Prostate gland (tissue), 2 donors: ENCODE measurements at regions not wholly inside any gene's neighbourhood (a gene's known extent, or its start where the extent isn't known, plus 50 kb on each side); places are given as distances from the start of the nearest gene placed in this dataset.

ENCODE experiments used
- DNase-seq: peaks from one replicate; pipeline ENCODE4 v3.0.0-alpha.2; 2019; ENCODE audit warnings: low spot score
- H3K27ac ChIP-seq, 2 donors: fragments of 200-600 bp; sonication (generic); 2 replicates each; pipeline ENCODE4 v1.5.1; 2017 to 2019
- H3K27me3 ChIP-seq: fragments of 200-600 bp; sonication (generic); replicated peaks from 2 replicates; pipeline ENCODE4 v1.5.1; 2019; ENCODE audit not compliant: insufficient read depth
- H3K36me3 ChIP-seq, 2 donors: fragments of 200-600 bp; sonication (generic); 1 replicate in 1 of 2; 2 replicates in 1 of 2; pipeline versions ENCODE4 v1.5.1 to v1.8.1; 2017 to 2019
- H3K4me1 ChIP-seq: fragments of 200-600 bp; sonication (generic); replicated peaks from 2 replicates; pipeline ENCODE4 v1.5.1; 2019
- H3K4me3 ChIP-seq, 2 donors: fragments of 200-600 bp; sonication (generic); 2 replicates each; pipeline ENCODE4 v1.5.1; 2017 to 2019
- H3K9me3 ChIP-seq: fragments of 200-600 bp; sonication (generic); 2 replicates; pipeline ENCODE4 v1.5.1; 2017
- POLR2A ChIP-seq: fragments of 450-650 bp; IDR thresholded peaks from one replicate; pipeline ENCODE4 v1.6.1; 2016; ENCODE audit warnings: antibody characterized with exemption, mild to moderate bottlenecking
- POLR2AphosphoS5 ChIP-seq: sonication (generic); formaldehyde crosslinking; IDR thresholded peaks from one replicate; pipeline ENCODE4 v1.6.1; 2017; ENCODE audit warnings: antibody characterized with exemption
- whole genome bisulfite sequencing: methylation state at CpG from one replicate; pipeline ENCODE4 v1.1.5; 2018; 5-methylcytosine and 5-hydroxymethylcytosine counted together
- intact Hi-C: fragments of 100-400 bp; cut with DNase I; formaldehyde crosslinking; loops from one replicate; pipeline ENCODE4 v1.14.2; 2022
- TF ChIP-seq, protein P1 (sequence below), 4 experiments: fragments of 200-600 bp in 2 of 4; fragments of 450-650 bp in 2 of 4; sonication (generic) in 2 of 4; IDR thresholded peaks; 1 replicate in 3 of 4; 2 replicates in 1 of 4; pipeline ENCODE4 v1.5.1; 2016 to 2019; ENCODE audit warnings: antibody characterized with exemption in 4 of 4, mild to moderate bottlenecking in 2 of 4, moderate library complexity in 2 of 4

- Histone ChIP-seq H3K4me1 (no peaks in the 10 kb centered on the region), H3K9me3 (no peaks in the 10 kb centered on the region), H3K27ac (no peak overlapping the region), H3K27me3 (no peaks in the 10 kb centered on the region), H3K36me3 (no peaks in the 10 kb centered on the region), H3K4me3 (no peak overlapping the region)
- TF ChIP-seq POLR2A (no peak), POLR2AphosphoS5 (no peak)
- TF ChIP-seq, protein P1, sequence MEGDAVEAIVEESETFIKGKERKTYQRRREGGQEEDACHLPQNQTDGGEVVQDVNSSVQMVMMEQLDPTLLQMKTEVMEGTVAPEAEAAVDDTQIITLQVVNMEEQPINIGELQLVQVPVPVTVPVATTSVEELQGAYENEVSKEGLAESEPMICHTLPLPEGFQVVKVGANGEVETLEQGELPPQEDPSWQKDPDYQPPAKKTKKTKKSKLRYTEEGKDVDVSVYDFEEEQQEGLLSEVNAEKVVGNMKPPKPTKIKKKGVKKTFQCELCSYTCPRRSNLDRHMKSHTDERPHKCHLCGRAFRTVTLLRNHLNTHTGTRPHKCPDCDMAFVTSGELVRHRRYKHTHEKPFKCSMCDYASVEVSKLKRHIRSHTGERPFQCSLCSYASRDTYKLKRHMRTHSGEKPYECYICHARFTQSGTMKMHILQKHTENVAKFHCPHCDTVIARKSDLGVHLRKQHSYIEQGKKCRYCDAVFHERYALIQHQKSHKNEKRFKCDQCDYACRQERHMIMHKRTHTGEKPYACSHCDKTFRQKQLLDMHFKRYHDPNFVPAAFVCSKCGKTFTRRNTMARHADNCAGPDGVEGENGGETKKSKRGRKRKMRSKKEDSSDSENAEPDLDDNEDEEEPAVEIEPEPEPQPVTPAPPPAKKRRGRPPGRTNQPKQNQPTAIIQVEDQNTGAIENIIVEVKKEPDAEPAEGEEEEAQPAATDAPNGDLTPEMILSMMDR (IDR thresholded peaks at IDR 0.05), result no peak
- DNase-seq, result no peak
- WGBS, result 92% methylated on average over 2 of the region's 2 CpGs
- intact Hi-C loops, result no loop called here
These were observed 131.8 kb downstream of the TAF11L14 start for GRCh38 chr5:17766031-17766430.

- no peak for DNase-seq
- 47% methylated on average over 3 of the region's 3 CpGs for WGBS
- Histone ChIP-seq H3K27me3 (no peaks in the 10 kb centered on the region), H3K36me3 (no peaks in the 10 kb centered on the region), H3K27ac (no peak overlapping the region), H3K9me3 (no peaks in the 10 kb centered on the region), H3K4me1 (no peaks in the 10 kb centered on the region), H3K4me3 (no peak overlapping the region)
- intact Hi-C loops, result no loop called here
- TF ChIP-seq, protein P1 (IDR thresholded peaks at IDR 0.05), result no peak
- TF ChIP-seq POLR2A (no peak), POLR2AphosphoS5 (no peak)
These were observed 135.0 kb downstream of the TAF11L14 start for GRCh38 chr5:17769277-17769676.

GRCh38 chr5:17772232-17772631 is 138.0 kb downstream of the TAF11L14 start:
- DNase-seq, result no peak
- Histone ChIP-seq H3K4me3 (no peak overlapping the region), H3K9me3 (no peaks in the 10 kb centered on the region), H3K27ac (no peak overlapping the region), H3K36me3 (no peaks in the 10 kb centered on the region), H3K4me1 (no peaks in the 10 kb centered on the region), H3K27me3 (no peaks in the 10 kb centered on the region)
- intact Hi-C loops, result no loop called here
- 94% methylated on average over 6 of the region's 6 CpGs for WGBS
- TF ChIP-seq POLR2AphosphoS5, result no peak
- TF ChIP-seq, protein P1 (IDR thresholded peaks at IDR 0.05), result no peak
- TF ChIP-seq POLR2A, result no peak

- no peak for DNase-seq
- TF ChIP-seq POLR2A, result no peak
- TF ChIP-seq, protein P1 (IDR thresholded peaks at IDR 0.05), result no peak
- no peak for TF ChIP-seq POLR2AphosphoS5
- no peaks in the 10 kb centered on the region for H3K9me3 ChIP-seq
- H3K4me3 ChIP-seq, result no peak overlapping the region
- no peak overlapping the region for H3K27ac ChIP-seq
- no peaks in the 10 kb centered on the region for H3K36me3 ChIP-seq
- intact Hi-C loops, result no loop called here
- H3K27me3 ChIP-seq, result no peaks in the 10 kb centered on the region
- WGBS, result 96% methylated on average over 1 of the region's 1 CpG
- no peaks in the 10 kb centered on the region for H3K4me1 ChIP-seq
These were observed 151.5 kb downstream of the TAF11L14 start for GRCh38 chr5:17785774-17786173.

GRCh38 chr5:17788351-17788750 is 154.1 kb downstream of the TAF11L14 start:
- Histone ChIP-seq H3K27ac (no peak overlapping the region), H3K36me3 (no peaks in the 10 kb centered on the region), H3K27me3 (no peaks in the 10 kb centered on the region), H3K9me3 (no peaks in the 10 kb centered on the region), H3K4me3 (no peak overlapping the region), H3K4me1 (no peaks in the 10 kb centered on the region)
- intact Hi-C loops, result no loop called here
- DNase-seq, result no peak
- TF ChIP-seq POLR2AphosphoS5, result no peak
- TF ChIP-seq, protein P1 (IDR thresholded peaks at IDR 0.05), result no peak
